Left lung (tissue), 4 donors: ENCODE measurements at regions not wholly inside any gene's neighbourhood (a gene's known extent, or its start where the extent isn't known, plus 50 kb on each side); places are given as distances from the start of the nearest gene placed in this dataset.
"Not testable (repeated sequence)": the region's sequence is repeated elsewhere in the genome, so short reads cannot be mapped to it uniquely, and the experiment has no call there.

Experiments
- ATAC-seq: fragments of 200-7000 bp; cut with Tn5 transposase; one replicate; pipeline ENCODE4 v1.9.1; 2020; ENCODE audit warnings: moderate library complexity
- DNase-seq, 4 donors: peaks; one replicate each; pipeline ENCODE4 v3.0.0-alpha.2; 2013 to 2020
- H3K27ac ChIP-seq, 2 donors: fragments of 200-600 bp; sonication (generic) in 1 of 2; one replicate each; pipeline versions ENCODE4 v1.5.0 to v1.8.0; 2020 to 2021
- H3K27me3 ChIP-seq, 2 donors: fragments of 200-600 bp; sonication (generic) in 1 of 2; one replicate each; pipeline versions ENCODE4 v1.5.0 to v1.8.0; 2020 to 2021
- H3K36me3 ChIP-seq, 2 donors: fragments of 200-600 bp; sonication (generic) in 1 of 2; one replicate each; pipeline versions ENCODE4 v1.5.0 to v1.8.0; 2020 to 2021
- H3K4me1 ChIP-seq, 2 donors: fragments of 200-600 bp; one replicate each; pipeline ENCODE4 v1.8.0; 2021
- H3K4me3 ChIP-seq, 2 donors: fragments of 200-600 bp; sonication (generic) in 1 of 2; one replicate each; pipeline versions ENCODE4 v1.5.0 to v1.8.0; 2020 to 2021; ENCODE audit warnings: mild to moderate bottlenecking in 1 of 2
- H3K9me3 ChIP-seq, 2 donors: fragments of 200-600 bp; sonication (generic) in 1 of 2; one replicate each; pipeline versions ENCODE4 v1.5.0 to v1.8.0; 2020 to 2021
- intact Hi-C, 2 donors: fragments of 100-400 bp; cut with DNase I; formaldehyde crosslinking; loops; one replicate each; pipeline versions ENCODE4 v1.11.2 to v1.14.2; 2022
- donor health status: DM: no; HTN: yes; CAD: no.
- donor health status: DM: no; HTN: no; CAD: no.

DNA sequence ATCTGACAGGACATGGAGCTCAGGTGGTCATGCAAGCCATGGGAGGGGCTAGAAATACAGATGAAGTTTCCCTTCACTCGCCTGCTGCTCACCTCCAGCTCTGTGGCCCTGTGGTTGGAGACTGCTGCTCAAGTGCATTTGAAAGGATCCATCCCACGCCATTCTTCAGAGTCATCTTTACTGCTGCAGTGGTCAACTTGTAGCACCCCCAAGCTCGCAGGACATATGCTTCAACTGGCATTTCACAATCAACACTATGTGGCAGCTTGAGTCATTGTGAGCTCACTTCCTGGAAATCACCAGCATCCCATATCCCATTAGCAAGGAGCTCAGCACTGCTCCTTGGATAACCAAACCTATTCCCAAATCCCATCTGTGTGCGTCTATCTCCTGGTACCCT is 116.2 kb upstream of the TP53BP2 start:
- H3K4me1 ChIP-seq, H3K27ac ChIP-seq, H3K9me3 ChIP-seq, H3K27me3 ChIP-seq, ATAC-seq, intact Hi-C loops, H3K4me3 ChIP-seq, H3K36me3 ChIP-seq, DNase-seq: not testable (repeated sequence)

DNA sequence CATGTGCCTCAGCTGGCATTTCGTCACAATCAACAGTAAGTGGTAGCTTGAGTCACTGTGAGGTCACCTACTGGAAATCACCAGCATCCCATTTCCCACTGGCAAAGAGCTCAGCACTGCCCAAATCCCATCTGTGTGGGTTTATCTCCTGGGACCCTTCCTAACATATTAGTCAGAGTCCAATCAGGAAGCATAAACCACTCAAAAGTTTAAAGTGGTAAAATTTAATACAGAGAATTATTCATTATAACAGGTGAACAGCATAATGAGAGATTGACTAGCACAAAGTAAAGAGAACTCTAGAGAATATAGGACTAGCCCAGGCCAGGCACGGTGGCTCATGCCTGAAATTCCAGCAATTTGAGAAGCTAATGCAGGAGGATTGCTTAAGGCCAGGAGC is 107.1 kb upstream of the TP53BP2 start:
- H3K4me1 ChIP-seq, ATAC-seq, DNase-seq, intact Hi-C loops, H3K9me3 ChIP-seq, H3K27ac ChIP-seq, H3K4me3 ChIP-seq, H3K27me3 ChIP-seq, H3K36me3 ChIP-seq: not testable (repeated sequence)

DNA sequence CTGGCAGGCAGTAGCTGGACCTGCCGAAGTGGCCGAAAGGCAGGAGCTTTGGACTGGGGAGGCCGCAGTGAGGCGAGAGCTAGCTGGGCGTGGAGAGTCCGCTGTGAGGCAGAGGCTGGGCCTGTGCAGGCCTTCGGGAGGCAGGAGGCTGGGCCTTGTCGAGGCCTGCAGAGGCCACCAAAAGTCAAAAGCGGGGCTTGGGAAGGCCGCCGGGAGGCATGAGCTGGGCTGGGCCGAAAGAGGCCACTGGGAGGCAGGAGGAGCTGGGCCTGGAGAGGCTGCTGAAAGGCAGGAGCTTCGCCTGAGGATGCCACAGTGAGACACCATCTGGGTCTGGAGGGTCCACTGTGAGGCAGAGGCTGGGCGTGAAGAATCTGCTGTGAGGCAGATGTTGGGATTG is 105.8 kb upstream of the TP53BP2 start:
- H3K4me1 ChIP-seq, DNase-seq, H3K27me3 ChIP-seq, H3K36me3 ChIP-seq, intact Hi-C loops, H3K27ac ChIP-seq, H3K9me3 ChIP-seq, ATAC-seq, H3K4me3 ChIP-seq: not testable (repeated sequence)

DNA sequence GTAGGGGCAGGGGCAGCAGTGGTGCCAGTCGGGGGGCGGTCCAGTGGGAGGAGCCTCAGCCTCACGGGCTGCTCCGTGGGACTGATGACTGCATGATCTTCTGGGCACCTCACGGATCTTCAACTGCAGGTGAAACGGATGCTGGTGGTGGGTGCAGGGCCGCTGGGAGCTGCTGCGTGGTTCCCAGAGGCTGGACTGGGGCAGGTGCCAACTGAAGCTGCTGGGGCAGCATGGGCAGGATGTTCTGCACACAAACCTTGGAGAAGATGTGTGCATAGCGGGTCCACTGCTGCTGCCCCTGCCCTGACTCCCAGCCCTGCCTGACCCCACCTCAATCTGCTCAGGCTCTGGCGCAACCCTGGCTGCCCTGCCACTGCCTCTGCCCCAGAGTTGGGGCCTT is 104.2 kb upstream of the TP53BP2 start:
- H3K9me3 ChIP-seq = not testable (repeated sequence)

DNA sequence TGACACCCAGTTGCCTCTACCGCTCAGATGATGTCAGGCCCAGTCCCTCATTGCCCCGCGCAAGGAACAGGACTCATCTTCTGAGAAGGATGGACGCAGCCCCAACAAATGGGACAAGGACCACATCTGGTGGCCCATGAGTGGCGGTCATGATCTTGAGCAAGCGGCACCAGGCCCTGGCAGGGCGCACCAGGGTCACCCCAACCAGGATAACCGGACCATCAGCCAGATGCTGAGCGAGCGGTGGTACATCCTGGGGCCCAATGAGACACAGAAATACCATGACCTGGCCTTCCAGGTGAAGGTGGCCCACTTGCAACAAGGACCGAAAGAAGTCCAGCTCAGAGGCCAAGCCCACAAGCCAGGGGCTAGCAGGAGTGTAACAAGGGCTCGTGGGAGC is 102.3 kb upstream of the TP53BP2 start:
- H3K4me1 ChIP-seq, H3K27ac ChIP-seq, H3K9me3 ChIP-seq, H3K27me3 ChIP-seq, H3K4me3 ChIP-seq, intact Hi-C loops, ATAC-seq, H3K36me3 ChIP-seq: not testable (repeated sequence)
- peak in 1 of 4 donors; percentile 65 for DNase-seq

More for the DNA sequence above, 104.2 kb upstream of the TP53BP2 start:
- H3K36me3 ChIP-seq, ATAC-seq, DNase-seq, H3K4me1 ChIP-seq, H3K4me3 ChIP-seq, H3K27me3 ChIP-seq, intact Hi-C loops, H3K27ac ChIP-seq: not testable (repeated sequence)

DNA sequence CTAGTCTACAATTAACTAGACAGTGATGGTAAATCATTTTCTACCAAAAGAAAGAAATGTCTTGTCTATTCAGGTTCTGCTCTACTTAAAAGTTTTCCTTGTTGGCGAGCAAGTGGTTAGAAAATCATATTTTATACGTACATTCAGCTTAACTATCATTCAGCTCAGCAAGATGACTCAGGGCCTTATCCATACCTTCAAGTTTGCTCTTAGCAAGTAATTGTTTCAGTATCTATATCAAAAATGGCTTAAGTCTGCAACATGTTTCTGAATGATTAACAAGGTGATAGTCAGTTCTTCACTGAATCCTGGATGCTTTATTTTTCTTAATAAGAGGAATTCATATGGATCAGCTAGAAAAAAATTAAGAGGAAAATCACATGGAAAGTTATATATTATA is 90.8 kb upstream of the TP53BP2 start:
- intact Hi-C loops = not testable (repeated sequence)

DNA sequence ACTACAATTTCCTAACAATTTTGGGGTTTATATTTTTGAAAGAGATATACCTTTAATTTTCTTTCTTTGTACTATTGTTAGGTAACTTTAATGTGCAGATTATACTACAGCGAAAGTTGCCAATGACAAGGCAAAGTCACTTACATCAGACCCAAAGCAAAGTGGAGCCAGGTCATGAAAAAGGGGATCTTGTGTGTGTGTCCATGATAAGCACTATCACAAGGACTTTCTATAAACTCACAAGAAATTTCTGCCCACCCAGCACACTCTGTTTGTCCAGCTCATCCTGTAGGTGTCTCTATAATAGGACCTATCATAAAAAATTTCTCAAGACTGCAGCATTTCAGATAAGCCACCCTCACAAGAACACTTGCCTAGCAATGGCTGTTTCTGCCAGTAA is 85.7 kb upstream of the TP53BP2 start:
- H3K4me1 ChIP-seq, ATAC-seq, H3K27ac ChIP-seq, DNase-seq, H3K36me3 ChIP-seq, H3K4me3 ChIP-seq, intact Hi-C loops, H3K9me3 ChIP-seq, H3K27me3 ChIP-seq: not testable (repeated sequence)

More for the DNA sequence above, 90.8 kb upstream of the TP53BP2 start:
- H3K9me3 ChIP-seq, H3K36me3 ChIP-seq, H3K27ac ChIP-seq, H3K4me3 ChIP-seq, H3K4me1 ChIP-seq, DNase-seq, H3K27me3 ChIP-seq, ATAC-seq: not testable (repeated sequence)

DNA sequence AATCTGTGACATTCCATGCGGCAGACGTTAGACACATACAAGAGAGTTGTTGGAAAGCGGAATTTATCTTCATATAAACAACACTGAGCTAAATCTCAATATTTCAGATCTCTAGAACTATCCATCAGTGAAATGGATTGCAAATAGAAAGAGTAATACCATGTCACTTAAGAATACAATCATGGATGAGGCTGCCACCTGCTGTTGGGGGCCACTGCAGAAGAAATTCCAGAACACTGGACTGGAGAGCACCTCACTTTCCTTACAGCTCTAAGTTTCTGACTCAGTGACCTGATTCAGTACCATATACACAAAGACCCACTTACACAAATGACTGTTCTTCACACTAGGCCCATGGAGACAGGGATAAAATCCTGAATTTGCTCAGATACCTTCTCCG is 75.1 kb upstream of the TP53BP2 start:
- ATAC-seq, intact Hi-C loops, H3K9me3 ChIP-seq, H3K27me3 ChIP-seq, H3K36me3 ChIP-seq, H3K4me3 ChIP-seq, H3K4me1 ChIP-seq, H3K27ac ChIP-seq: not testable (repeated sequence)
- peak in 1 of 4 donors; percentile 35 for DNase-seq

DNA sequence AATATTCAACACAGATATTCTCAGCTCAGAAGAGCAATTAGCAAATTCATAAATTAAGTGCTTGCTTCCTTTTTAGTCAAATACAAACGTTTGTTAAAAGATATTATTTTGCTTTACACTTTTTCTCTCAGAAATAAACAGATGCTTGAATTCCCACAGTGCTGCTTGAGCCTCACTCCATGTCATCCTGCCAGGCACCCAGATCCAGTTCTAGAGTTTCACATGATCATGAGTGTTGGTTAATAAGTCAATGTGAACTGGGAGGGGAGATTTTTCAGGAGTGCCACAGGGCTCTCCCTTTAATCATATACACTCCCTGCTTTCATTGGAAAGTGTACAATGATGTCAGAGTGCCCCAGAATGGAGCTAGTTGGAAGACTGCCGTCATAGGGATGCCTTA is 69.7 kb upstream of the TP53BP2 start:
- intact Hi-C loops, H3K27ac ChIP-seq, H3K36me3 ChIP-seq, H3K4me1 ChIP-seq, H3K27me3 ChIP-seq, H3K9me3 ChIP-seq, DNase-seq, ATAC-seq, H3K4me3 ChIP-seq: not testable (repeated sequence)

DNA sequence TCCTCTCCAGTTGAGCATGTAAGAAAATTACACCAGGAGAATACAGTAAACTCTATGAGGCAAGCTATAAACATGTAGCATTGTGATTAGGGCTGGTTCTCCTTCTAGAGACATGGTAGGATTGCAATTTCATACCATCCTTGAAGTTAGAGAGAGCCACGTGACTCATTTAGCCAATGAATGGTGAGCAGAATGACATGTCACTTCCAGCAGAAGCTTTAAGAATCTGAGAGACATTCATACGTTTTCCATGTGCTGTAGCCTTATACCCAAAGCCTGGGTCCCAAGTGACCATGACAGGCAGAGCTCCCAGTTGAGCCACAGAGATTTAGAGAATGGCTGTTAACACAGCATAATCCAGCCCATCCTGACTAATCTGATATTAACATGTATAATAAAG is 68.0 kb upstream of the TP53BP2 start:
- H3K4me1 ChIP-seq, intact Hi-C loops, H3K9me3 ChIP-seq, H3K27me3 ChIP-seq, H3K36me3 ChIP-seq, ATAC-seq, H3K27ac ChIP-seq, H3K4me3 ChIP-seq, DNase-seq: not testable (repeated sequence)
